OCI-LY3 (cell line): ENCODE measurements at regions not wholly inside any gene's neighbourhood (a gene's known extent, or its start where the extent isn't known, plus 50 kb on each side); places are given as distances from the start of the nearest gene placed in this dataset.

ENCODE experiments used
- H2AFZ ChIP-seq: fragments of 200-600, 300-600 bp; shearing (Covaris generic); 2 replicates; pipeline ENCODE4 v1.6.0; 2014; ENCODE audit warnings: antibody characterized with exemption, low read depth, low read length
- H3K27ac ChIP-seq: fragments of 200-600, 300-600 bp; sonication (generic); 2 replicates; pipeline ENCODE4 v1.5.1; 2014; ENCODE audit warnings: mild to moderate bottlenecking, low read length, moderate library complexity, mixed read lengths
- H3K27me3 ChIP-seq: fragments of 200-600, 300-600 bp; sonication (generic); 2 replicates; pipeline ENCODE4 v1.6.1; 2014; ENCODE audit warnings: low read depth, low read length, mixed read lengths
- H3K36me3 ChIP-seq: fragments of 200-600, 300-600 bp; sonication (generic); replicated peaks from 2 replicates; pipeline ENCODE3; 2014; ENCODE audit warnings: low read depth, low read length, mixed read lengths
- H3K4me1 ChIP-seq: fragments of 300-600, 200-600 bp; sonication (generic); 2 replicates; pipeline ENCODE4 v1.6.1; 2014; ENCODE audit warnings: low read length, mixed read lengths
- H3K4me2 ChIP-seq: fragments of 200-600, 300-600 bp; sonication (generic); 2 replicates; pipeline ENCODE4 v1.6.1; 2014; ENCODE audit warnings: low read length, mixed read lengths
- H3K4me3 ChIP-seq: fragments of 300-600, 200-600 bp; sonication (generic); 2 replicates; pipeline ENCODE4 v1.5.1; 2014; ENCODE audit warnings: antibody characterized with exemption, mild to moderate bottlenecking, low read length, moderate library complexity
- H3K79me2 ChIP-seq: fragments of 300-600, 200-600 bp; shearing (Covaris generic); 2 replicates; pipeline ENCODE4 v1.6.1; 2014; ENCODE audit warnings: mild to moderate bottlenecking, low read length, mixed read lengths
- H3K9ac ChIP-seq: fragments of 300-600, 200-600 bp; shearing (Covaris generic); 2 replicates; pipeline ENCODE4 v1.6.0; 2014; ENCODE audit warnings: mild to moderate bottlenecking, low read length, moderate library complexity
- H3K9me3 ChIP-seq: fragments of 200-600, 300-600 bp; shearing (Covaris generic); 2 replicates; pipeline ENCODE4 v1.6.1; 2014; ENCODE audit warnings: low read length, mixed read lengths; ENCODE audit not compliant: insufficient read depth
- H4K20me1 ChIP-seq: fragments of 200-600, 300-600 bp; sonication (generic); 2 replicates; pipeline ENCODE4 v1.6.1; 2016; ENCODE audit warnings: low read length, mixed read lengths; ENCODE audit not compliant: insufficient read depth
- CTCF ChIP-seq: fragments of 200-600, 300-600 bp; sonication (generic); IDR thresholded peaks from 2 replicates; pipeline ENCODE4 v1.5.1; 2014; ENCODE audit warnings: antibody characterized with exemption, low read length, low read depth
- EZH2phosphoT487 ChIP-seq: fragments of 200-600 bp; shearing (Covaris generic); IDR thresholded peaks from 2 replicates; pipeline ENCODE4 v1.6.1; 2018; ENCODE audit warnings: antibody characterized with exemption, mixed run types, low read depth

DNA sequence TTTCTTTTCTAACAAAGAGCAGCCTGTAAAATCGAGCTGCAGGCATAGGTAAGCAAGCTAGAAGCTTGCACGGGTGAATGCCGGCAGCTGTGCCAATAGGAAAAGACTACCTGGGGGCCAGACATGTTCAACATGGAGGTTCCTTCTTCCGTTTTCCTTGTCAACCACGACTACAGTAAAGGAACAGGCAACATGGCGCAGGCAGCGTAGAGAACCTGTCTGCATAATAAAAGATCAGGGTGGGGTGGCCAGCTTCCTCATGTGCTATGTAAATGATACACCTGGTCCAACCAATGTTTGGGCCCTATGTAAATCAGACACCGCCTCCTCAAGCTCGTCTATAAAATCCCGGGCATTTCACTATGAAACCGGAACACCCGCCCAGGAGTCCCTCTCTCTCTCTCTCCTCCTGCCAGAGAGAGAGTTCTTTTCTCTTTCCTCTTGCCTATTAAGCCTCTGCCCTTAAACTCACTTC is 103.8 kb upstream of the LIFR start:
- no peaks in the 10 kb centered on the region for H3K79me2 ChIP-seq
- H3K27me3 ChIP-seq: peaks cover 14% of the 10 kb centered on the region; the same call in 1 of the 2 replicates
- H3K4me3 ChIP-seq: no peak overlapping the region
- no peak for TF ChIP-seq EZH2phosphoT487
- TF ChIP-seq CTCF: no peak
- H3K36me3 ChIP-seq: no peaks in the 10 kb centered on the region
- H3K27ac ChIP-seq: no peak overlapping the region
- H3K9ac ChIP-seq: no peak overlapping the region
- no peaks in the 10 kb centered on the region for H3K9me3 ChIP-seq
- no peak overlapping the region for H2AFZ ChIP-seq
- no peaks in the 10 kb centered on the region for H4K20me1 ChIP-seq
- no peak overlapping the region for H3K4me2 ChIP-seq
- no peaks in the 10 kb centered on the region for H3K4me1 ChIP-seq

GRCh38 chr5:38662090-38662489 is 105.6 kb upstream of the LIFR start:
- Histone ChIP-seq H4K20me1 (no peaks in the 10 kb centered on the region), H3K79me2 (no peaks in the 10 kb centered on the region), H3K27me3 (peaks cover 13% of the 10 kb centered on the region; the same call in 1 of the 2 replicates), H2AFZ (no peak overlapping the region), H3K4me3 (no peak overlapping the region), H3K9ac (no peak overlapping the region), H3K27ac (no peak overlapping the region), H3K36me3 (no peaks in the 10 kb centered on the region), H3K9me3 (no peaks in the 10 kb centered on the region), H3K4me2 (no peak overlapping the region), H3K4me1 (no peaks in the 10 kb centered on the region)
- no peak for TF ChIP-seq CTCF
- no peak for TF ChIP-seq EZH2phosphoT487

GRCh38 chr5:38663249-38663648 is 106.8 kb upstream of the LIFR start:
- peaks cover 17% of the 10 kb centered on the region for H3K27me3 ChIP-seq
- H3K36me3 ChIP-seq: no peaks in the 10 kb centered on the region
- TF ChIP-seq EZH2phosphoT487 (no peak), CTCF (no peak)

GRCh38 chr5:38666668-38667498 is 110.4 kb upstream of the LIFR start:
- H3K4me3 ChIP-seq: no peak overlapping the region
- H4K20me1 ChIP-seq: no peaks in the 10 kb centered on the region
- no peaks in the 10 kb centered on the region for H3K79me2 ChIP-seq
- no peak overlapping the region for H2AFZ ChIP-seq
- no peaks in the 10 kb centered on the region for H3K36me3 ChIP-seq
- H3K9ac ChIP-seq: no peak overlapping the region
- no peaks in the 10 kb centered on the region for H3K9me3 ChIP-seq
- H3K4me1 ChIP-seq: no peaks in the 10 kb centered on the region
- H3K4me2 ChIP-seq: no peak overlapping the region
- no peak overlapping the region for H3K27ac ChIP-seq
- peaks cover 34% of the 10 kb centered on the region for H3K27me3 ChIP-seq
- TF ChIP-seq EZH2phosphoT487: no peak
- TF ChIP-seq CTCF: peak; percentile 42

More at GRCh38 chr5:38663249-38663648, 106.8 kb upstream of the LIFR start:
- Histone ChIP-seq H4K20me1 (no peaks in the 10 kb centered on the region), H3K9me3 (no peaks in the 10 kb centered on the region), H2AFZ (no peak overlapping the region), H3K27ac (no peak overlapping the region), H3K4me1 (no peaks in the 10 kb centered on the region), H3K79me2 (no peaks in the 10 kb centered on the region), H3K9ac (no peak overlapping the region), H3K4me2 (no peak overlapping the region), H3K4me3 (no peak overlapping the region)
